H1 (cell line): ENCODE measurements at regions not wholly inside any gene's neighbourhood (a gene's known extent, or its start where the extent isn't known, plus 50 kb on each side); places are given as distances from the start of the nearest gene placed in this dataset.

Experiments used
- CBX8 ChIP-seq: fragments of 300-800, 300-1000 bp; sonication (generic); IDR thresholded peaks from 2 replicates; pipeline ENCODE4 v1.7.1; 2016; ENCODE audit warnings: low read depth, low read length, borderline replicate concordance
- TF ChIP-seq, protein P1 (sequence below): IDR thresholded peaks from 2 replicates; pipeline ENCODE4 v1.6.1; 2011; ENCODE audit warnings: low read length, improper control_type of control experiment

DNA sequence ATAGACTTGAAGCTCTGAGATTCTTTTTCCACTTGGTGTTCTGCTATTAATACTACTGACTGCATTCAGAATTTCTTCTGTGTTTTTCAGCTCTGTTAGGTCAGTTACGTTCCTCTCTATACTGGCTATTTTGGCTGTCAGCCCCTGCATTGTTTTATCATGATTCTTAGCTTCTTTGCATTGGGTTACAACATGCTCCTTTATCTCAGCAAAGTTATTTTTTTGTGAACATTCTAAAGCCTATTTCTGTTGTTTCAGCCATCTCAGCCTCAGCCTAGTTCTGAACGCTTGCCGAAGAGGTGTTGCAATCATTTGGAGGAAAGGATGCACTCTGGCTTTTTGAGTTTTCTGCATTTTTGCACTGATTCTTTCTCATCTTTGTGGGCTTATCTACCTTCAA is 201.5 kb upstream of the GNAI1 start (continued):
- TF ChIP-seq, protein P1, sequence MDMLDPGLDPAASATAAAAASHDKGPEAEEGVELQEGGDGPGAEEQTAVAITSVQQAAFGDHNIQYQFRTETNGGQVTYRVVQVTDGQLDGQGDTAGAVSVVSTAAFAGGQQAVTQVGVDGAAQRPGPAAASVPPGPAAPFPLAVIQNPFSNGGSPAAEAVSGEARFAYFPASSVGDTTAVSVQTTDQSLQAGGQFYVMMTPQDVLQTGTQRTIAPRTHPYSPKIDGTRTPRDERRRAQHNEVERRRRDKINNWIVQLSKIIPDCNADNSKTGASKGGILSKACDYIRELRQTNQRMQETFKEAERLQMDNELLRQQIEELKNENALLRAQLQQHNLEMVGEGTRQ, result no peak
- TF ChIP-seq CBX8, result no peak
